Inflammatory macrophage treated with lipopolysaccharide for 4 hours (primary cell): ENCODE measurements at regions not wholly inside any gene's neighbourhood (a gene's known extent, or its start where the extent isn't known, plus 50 kb on each side); places are given as distances from the start of the nearest gene placed in this dataset.

Source experiments
- DNase-seq: peaks from one replicate; pipeline ENCODE4 v3.0.0-alpha.2; 2020

DNA sequence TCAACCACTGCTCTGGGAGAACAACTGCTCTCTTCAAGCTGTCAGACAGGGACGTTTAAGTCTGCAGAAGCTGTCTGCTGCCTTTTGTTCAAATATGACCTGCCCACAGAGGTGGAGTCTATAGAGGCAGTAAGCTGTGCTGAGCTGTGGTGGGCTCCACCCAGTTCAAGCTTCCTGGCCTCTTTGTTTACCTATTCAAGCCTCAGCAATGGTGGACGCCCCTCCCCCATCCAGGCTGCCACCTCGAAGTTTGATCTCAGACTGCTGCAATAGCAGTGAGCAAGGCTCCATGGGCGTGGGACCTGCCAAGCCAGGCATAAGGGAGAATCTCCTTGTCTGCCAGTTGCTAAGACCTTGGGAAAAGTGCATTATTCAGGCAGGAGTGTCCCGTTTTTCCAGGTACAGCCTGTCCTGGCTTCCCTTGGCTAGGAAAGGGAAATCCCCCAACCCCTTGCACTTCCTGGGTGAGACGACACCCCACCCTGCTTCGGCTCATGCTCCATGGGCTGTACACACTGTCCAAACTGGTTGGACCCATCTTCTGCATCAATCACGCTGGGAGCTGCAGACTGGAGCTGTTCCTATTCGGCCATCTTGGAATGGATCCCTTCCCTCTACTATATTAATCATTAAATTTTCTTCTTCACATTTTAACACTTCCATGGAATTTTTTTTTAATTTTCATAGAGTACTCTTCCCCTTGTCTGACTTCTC is 167.0 kb upstream of the UBE2E2 start:
- no peak for DNase-seq

GRCh38 chr3:23036728-23037127 is 166.4 kb upstream of the UBE2E2 start:
- peak; percentile 6 for DNase-seq

DNA sequence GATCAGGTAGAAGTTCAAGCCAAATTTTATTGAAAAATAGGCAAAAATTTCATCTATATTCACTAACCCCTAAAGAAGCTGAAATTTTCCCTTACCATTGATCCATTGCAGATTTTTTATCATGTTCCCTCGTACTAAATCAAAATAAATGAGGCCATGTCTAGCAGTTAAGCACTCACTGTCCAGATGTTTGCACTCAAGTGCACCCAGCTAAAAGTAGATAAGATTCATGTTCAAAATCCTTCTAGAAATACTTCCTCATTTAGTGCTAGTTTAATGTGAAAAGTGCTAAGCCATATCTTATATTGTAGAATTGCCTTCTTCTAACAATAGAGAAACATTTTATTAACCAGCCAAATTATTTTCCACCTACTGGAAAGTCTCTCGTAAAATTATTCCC is 164.7 kb upstream of the UBE2E2 start:
- no peak for DNase-seq

- DNase-seq, result no peak
These were observed 161.0 kb upstream of the UBE2E2 start for GRCh38 chr3:23041918-23042696.

DNA sequence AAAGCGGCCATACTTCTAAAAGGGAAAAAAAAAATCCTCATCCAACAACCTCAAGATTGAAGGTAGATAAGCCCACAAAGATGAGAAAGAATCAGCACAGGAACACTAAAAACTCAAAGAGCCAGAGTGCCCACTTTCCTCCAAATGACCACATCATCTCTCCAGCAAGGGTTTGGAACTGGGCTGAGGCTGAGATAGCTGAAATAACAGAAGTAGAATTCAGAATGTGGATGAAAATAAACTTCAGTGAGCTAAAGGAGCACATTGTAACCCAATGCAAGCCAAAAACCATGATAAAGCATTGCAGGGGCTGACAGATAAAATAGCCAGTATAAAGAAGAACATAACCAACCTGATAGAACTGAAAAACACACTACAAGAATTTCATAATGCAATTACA is 158.7 kb upstream of the UBE2E2 start:
- DNase-seq, result no peak

GRCh38 chr3:23046536-23046935 is 156.6 kb upstream of the UBE2E2 start:
- peak; percentile 29 for DNase-seq

DNA sequence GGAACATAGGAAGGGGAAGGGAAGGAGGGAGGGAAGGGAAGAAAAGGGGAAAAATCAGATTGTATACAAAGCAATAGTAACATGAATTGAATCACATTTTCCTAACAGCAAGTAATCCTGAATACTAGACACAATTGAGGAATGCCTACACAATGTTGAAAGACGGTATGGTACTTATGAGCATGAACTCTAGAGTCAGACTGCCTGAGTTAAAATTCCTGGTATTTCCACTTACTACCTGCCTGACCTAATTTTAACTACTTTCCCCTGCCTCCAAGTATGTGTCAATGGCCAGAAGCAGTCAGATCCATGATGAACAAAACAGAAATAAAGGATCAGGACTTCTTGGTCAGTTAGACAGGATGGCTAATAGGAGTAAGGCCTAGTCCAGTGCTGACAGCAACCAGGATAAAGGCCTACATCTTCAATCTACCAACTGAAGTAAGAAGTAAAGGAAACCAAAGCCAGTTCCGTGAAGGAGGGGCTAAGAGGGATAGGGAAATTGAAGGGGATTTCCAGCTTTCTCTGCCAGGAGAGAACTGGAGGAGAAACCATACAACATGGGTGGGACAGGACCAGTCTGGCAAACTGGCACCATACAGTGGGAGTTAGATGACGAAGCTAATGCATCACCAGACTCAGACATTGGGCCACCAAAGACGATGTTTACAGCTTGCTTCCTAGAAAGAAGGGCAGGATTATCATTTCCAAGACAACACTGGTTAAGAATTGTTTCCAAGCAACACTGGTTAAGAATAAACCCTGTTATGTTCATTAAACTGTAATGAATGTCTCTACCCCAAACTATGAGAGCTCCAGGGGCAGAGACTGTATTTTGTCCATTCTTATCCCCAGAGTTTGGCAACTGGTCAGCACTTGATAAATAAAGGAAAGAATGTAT is 151.6 kb upstream of the UBE2E2 start:
- peak; percentile 89 for DNase-seq

DNA sequence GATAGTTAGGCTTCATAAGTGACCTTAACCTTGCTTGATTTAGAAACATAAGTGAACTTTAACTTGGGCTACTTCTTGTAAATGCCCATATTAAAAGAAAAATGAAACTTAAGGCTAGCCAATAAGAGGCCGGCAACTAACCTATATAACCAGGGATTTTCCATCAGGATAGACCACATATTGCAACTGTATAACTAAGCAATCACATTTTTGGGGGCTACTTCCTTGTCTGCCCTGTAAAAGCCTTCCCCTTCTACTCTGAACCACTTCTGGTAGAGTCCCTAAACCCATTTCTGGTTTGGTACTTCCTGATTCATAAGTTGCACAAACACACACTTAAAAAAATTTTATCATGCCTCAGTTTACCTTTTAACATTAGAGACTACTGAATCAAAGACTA is 150.9 kb upstream of the UBE2E2 start:
- DNase-seq, result peak; percentile 87

- no peak for DNase-seq
These were observed 150.5 kb upstream of the UBE2E2 start for GRCh38 chr3:23052620-23053019.

DNA sequence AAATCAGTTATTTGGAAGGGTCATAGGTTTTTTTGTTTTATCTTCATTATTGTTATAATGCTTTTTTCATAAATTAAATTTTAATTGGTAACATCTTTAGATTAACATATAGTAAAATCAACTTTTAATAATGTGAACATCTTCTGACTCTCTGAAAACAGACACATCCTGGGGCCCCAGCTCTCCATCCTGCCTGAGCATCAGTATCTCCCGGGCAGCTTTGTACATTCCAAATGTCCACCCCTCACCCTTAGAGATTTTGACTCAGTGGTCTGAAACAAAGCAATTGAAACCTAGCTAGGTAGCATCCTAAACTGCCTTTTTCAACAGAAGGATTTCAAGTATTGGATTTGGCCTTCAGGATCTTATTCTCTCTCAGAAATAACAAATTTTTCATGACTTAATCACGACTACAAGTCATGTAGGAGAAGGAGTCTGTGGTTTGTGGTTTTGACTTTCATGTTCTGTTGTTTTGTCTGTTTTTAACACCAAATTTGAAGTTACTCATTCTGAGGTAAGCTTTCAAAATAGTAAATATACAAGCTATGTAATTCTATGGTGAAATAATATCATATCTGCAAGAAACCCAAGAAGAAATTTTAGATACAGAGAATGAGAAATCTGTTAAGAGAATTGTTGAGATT is 147.3 kb upstream of the UBE2E2 start:
- DNase-seq, result peak; percentile 82

- DNase-seq, result no peak
These were observed 140.5 kb upstream of the UBE2E2 start for GRCh38 chr3:23062582-23062981.

GRCh38 chr3:23062982-23063381 is 140.1 kb upstream of the UBE2E2 start:
- no peak for DNase-seq

- peak; percentile 63 for DNase-seq
These were observed 136.0 kb upstream of the UBE2E2 start for GRCh38 chr3:23067116-23067515.

DNA sequence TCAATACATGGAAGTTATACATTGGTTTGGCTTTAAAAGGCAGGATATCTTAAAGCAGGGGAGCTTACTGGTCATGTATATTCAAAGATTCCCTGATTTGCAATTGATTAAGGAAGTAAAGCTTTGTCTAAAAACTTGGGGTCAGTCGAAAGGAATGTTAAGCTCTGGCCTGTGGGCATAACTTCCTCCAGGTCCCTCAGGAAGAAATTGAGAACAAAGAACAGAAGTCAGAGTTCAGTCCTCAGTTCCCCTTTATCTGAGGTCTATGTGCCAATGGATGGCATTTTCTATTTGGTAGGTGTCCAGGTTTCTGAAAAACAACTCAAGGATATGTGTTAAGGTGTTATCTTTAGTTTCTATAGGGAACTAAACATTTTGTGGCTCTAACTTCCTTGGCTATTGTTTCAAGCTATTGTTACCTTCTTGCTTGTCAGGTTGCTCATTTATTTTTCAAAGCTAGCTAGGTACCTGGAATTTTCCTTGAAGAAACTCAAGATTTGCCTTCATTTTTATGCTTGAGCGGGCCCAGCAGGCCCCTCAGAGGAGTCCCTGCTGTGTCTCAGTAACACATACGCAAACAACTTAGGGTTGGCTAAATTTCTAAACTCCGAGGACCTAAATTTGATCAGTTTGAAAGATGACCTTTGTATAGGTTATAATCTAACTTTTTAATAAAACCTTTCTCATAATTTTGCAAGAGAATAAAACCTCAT is 135.0 kb upstream of the UBE2E2 start:
- DNase-seq, result peak; percentile 64

DNA sequence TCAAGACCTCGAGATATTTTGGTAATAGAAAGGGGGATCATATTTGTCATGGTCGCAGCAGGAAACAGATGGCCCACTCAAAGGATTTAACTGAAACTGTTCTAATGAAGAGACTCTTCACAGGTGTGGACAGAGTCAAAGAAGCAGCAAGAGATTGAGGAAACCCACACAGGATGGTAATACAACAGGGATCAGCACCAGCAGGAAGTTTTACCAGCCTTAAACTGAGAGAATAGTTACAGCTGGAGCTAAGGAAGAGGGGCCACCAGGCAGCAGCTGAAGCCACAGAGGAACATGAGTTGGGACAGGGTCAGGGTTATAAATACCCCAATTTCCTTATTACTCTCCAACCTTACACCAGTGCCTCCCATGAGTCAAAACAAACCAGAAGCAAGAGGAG is 131.8 kb upstream of the UBE2E2 start:
- DNase-seq, result no peak

- DNase-seq, result peak; percentile 98
These were observed 131.4 kb upstream of the UBE2E2 start for GRCh38 chr3:23071758-23072157.

GRCh38 chr3:23072693-23073092 is 130.4 kb upstream of the UBE2E2 start:
- DNase-seq, result peak; percentile 78

DNA sequence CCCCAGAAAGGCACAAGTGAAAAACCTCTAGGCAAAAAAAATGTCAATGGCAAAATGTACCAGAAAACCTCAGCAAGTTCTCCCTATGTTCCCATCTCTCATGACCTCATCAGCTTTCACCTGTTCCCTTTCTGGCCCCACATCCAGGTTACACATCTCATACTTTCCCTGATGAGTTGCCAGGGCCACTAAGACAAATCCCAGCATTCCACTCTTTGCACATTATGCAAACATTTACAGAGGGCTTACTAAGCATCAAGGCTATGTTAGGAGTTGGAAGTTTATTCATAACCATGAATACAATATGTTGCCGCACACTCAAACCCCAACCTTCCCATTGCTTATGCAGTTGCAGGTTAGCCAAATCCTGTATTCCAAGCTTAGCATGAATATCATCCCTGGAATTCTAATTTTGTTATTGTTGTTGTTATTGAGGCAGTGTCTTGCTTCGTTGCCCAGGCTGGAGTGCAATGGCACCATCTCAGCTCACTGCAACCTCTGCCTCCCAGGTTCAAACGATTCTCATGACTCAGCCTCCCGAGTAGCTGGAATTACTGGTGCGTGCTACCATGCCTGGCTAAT is 129.3 kb upstream of the UBE2E2 start:
- no peak for DNase-seq

DNA sequence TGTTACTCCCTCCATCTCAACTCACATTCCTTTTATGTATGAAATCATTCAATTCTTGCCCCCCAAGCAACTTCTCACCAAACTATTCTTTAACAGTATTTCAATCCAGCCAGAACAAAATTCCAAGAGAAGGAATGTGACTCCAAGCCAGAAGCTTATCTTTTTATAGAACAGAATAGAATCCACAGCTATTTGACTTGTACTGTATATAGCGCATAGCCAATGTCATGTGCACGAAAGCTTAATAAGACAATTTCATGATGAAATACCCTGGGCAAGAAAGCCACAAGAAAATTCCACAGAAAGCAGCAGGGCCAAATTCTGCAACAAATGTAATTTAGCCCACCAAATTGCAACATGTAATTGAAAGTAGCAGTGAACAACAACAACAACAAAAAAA is 127.6 kb upstream of the UBE2E2 start:
- peak; percentile 67 for DNase-seq

DNA sequence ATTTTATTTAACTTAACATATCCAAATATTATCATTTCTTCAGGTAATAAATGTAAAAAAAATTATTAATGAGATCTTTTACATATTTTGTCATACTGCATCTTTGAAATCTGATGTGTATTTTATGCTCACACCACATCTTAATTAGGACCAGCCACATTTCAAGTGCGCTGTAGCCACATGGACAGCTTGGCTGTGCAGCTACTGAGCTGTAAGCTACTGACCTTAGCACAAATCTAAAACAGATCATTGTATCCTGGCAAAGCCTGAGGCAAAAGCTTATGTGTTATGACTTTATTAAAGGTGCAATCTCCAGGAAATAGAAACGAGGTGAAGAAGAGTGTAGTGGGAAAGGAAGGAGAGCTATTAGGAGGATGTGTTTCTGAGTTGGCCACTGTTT is 126.7 kb upstream of the UBE2E2 start:
- no peak for DNase-seq

- no peak for DNase-seq
These were observed 126.0 kb upstream of the UBE2E2 start for GRCh38 chr3:23077126-23077525.

DNA sequence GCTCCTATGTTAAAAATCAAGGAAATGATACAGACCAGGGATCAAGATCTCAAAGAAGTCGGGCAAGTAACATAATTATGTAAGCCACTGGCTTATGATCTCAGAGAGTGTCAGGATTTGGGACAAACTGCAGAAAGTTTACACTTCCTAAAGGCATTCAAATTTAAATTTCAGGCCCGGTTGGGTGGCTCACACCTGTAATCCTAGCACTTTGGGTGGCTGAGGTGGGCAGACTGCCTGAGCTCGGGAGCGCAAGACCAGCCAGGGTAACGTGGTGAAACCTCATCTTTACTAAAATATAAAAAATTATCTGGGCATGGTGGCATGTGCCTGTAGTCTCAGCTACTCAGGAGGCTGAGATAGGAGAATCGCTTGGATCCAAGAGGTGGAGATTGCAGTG is 124.4 kb upstream of the UBE2E2 start:
- no peak for DNase-seq
